A673 (cell line): ENCODE measurements at regions not wholly inside any gene's neighbourhood (a gene's known extent, or its start where the extent isn't known, plus 50 kb on each side); places are given as distances from the start of the nearest gene placed in this dataset.

Source experiments
- BruUV-seq: library from RNA; stranded (reverse); fragments of 400-500 nt; replicated peaks from 2 replicates; lab custom pipeline; 2021; lab: Mats Ljungman, UMichigan
- CTCF ChIA-PET: fragments of 300-600 bp; sonication (Branson Sonifier 250); formaldehyde crosslinking; loops from one replicate; lab custom pipeline; 2022; ENCODE audit warnings: antibody characterized with exemption; lab: Charles Lee
- POLR2A ChIA-PET: fragments of 300-600 bp; sonication (Branson Sonifier 250); formaldehyde crosslinking; loops from one replicate; lab custom pipeline; 2022; ENCODE audit warnings: antibody characterized with exemption; ENCODE audit not compliant: low non-redundant PET; lab: Charles Lee
- DNase-seq: peaks from one replicate; pipeline ENCODE4 v3.0.0-alpha.2; 2015; ENCODE audit warnings: low spot score
- H3K27ac ChIP-seq: fragments of 200-600 bp; sonication (generic); 2 replicates; pipeline ENCODE4 v1.5.1; 2016; ENCODE audit warnings: mixed run types, low read depth, mild to moderate bottlenecking, mixed read lengths, antibody characterized with exemption, low read length; ENCODE audit not compliant: poor library complexity, severe bottlenecking
- H3K27me3 ChIP-seq: fragments of 200-600 bp; sonication (generic); replicated peaks from 2 replicates; pipeline ENCODE4 v1.6.1; 2017; ENCODE audit warnings: mixed run types, low read depth, mild to moderate bottlenecking, mixed read lengths, antibody characterized with exemption, low read length; ENCODE audit not compliant: insufficient read depth, poor library complexity
- H3K36me3 ChIP-seq: fragments of 200-600 bp; sonication (generic); 2 replicates; pipeline ENCODE4 v1.6.1; 2016; ENCODE audit warnings: mixed run types, mild to moderate bottlenecking, mixed read lengths, antibody characterized with exemption, low read length; ENCODE audit not compliant: insufficient read depth, poor library complexity, severe bottlenecking
- H3K4me1 ChIP-seq: fragments of 200-600 bp; sonication (generic); 2 replicates; pipeline ENCODE4 v1.6.1; 2017; ENCODE audit warnings: mixed run types, mild to moderate bottlenecking, mixed read lengths, antibody characterized with exemption, low read length; ENCODE audit not compliant: insufficient read depth, poor library complexity, severe bottlenecking
- H3K4me3 ChIP-seq: fragments of 200-600 bp; sonication (generic); 2 replicates; pipeline ENCODE4 v1.5.1; 2016; ENCODE audit warnings: low read depth, mixed run types, mild to moderate bottlenecking, mixed read lengths, low read length; ENCODE audit not compliant: poor library complexity, severe bottlenecking
- H3K9me3 ChIP-seq: fragments of 200-600 bp; sonication (generic); 2 replicates; pipeline ENCODE4 v1.6.1; 2016; ENCODE audit warnings: mixed run types, low read depth, mild to moderate bottlenecking, mixed read lengths, antibody characterized with exemption, low read length; ENCODE audit not compliant: poor library complexity, severe bottlenecking
- CTCF ChIP-seq: fragments of 300-800, 200-600 bp; sonication (generic); conservative IDR thresholded peaks from 2 replicates; pipeline ENCODE4 v1.5.1; 2017; ENCODE audit warnings: low read depth, mild to moderate bottlenecking, antibody characterized with exemption, low read length, moderate library complexity, mixed read lengths
- EZH2 ChIP-seq: fragments of 200-600 bp; sonication (generic); IDR thresholded peaks from 2 replicates; pipeline ENCODE4 v1.6.1; 2017; ENCODE audit warnings: borderline replicate concordance, low read depth, mild to moderate bottlenecking, mixed read lengths, antibody characterized with exemption, low read length; ENCODE audit not compliant: poor library complexity, severe bottlenecking
- intact Hi-C: fragments of 100-400 bp; cut with micrococcal nuclease; formaldehyde crosslinking; loops from one replicate; pipeline ENCODE4 v1.10.0; 2022; ENCODE audit not compliant: unreplicated experiment

- intact Hi-C loops, result no loop called here
- no TSS peak for BruUV-seq
- H3K27ac ChIP-seq, result no peak overlapping the region
- POLR2A ChIA-PET, result no interaction called here
- no peaks in the 10 kb centered on the region for H3K36me3 ChIP-seq
- DNase-seq, result no peak
- H3K4me1 ChIP-seq, result no peaks in the 10 kb centered on the region
- H3K4me3 ChIP-seq, result no peak overlapping the region
- H3K27me3 ChIP-seq, result no peaks in the 10 kb centered on the region
- no peaks in the 10 kb centered on the region for H3K9me3 ChIP-seq
- CTCF ChIA-PET, result no interaction called here
- TF ChIP-seq EZH2, result no peak
Observed at GRCh38 chr1:164958982-164959768, 397.3 kb downstream of the LMX1A start.

- ChIA-PET CTCF (no interaction called here), POLR2A (no interaction called here)
- H3K27me3 ChIP-seq, result no peaks in the 10 kb centered on the region
- intact Hi-C loops, result no loop called here
- no peak overlapping the region for H3K27ac ChIP-seq
- H3K36me3 ChIP-seq, result no peaks in the 10 kb centered on the region
- TF ChIP-seq EZH2 (no peak), CTCF (no peak)
- H3K9me3 ChIP-seq, result no peaks in the 10 kb centered on the region
- no peak overlapping the region for H3K4me3 ChIP-seq
- H3K4me1 ChIP-seq, result no peaks in the 10 kb centered on the region
- no TSS peak for BruUV-seq
- no peak for DNase-seq
Observed at GRCh38 chr1:164953815-164954214, 394.8 kb downstream of the PBX1 start.

GRCh38 chr1:164953098-164953497 is 394.1 kb downstream of the PBX1 start:
- no TSS peak for BruUV-seq
- ChIA-PET POLR2A (interaction anchor here (0.6 kb wide), 1 partner anchor 1616 kb away, joined by 4 read pairs; no protein-coding TSS in a partner anchor), CTCF (no interaction called here)
- TF ChIP-seq CTCF (peak; percentile 29; the same call in 1 of the 2 replicates), EZH2 (no peak)
- Histone ChIP-seq H3K36me3 (no peaks in the 10 kb centered on the region), H3K4me3 (no peak overlapping the region), H3K27me3 (no peaks in the 10 kb centered on the region), H3K4me1 (no peaks in the 10 kb centered on the region), H3K9me3 (peaks cover 6% of the 10 kb centered on the region), H3K27ac (no peak overlapping the region)
- no peak for DNase-seq
- intact Hi-C loops, result no loop called here
